H1 (cell line): ENCODE measurements at regions not wholly inside any gene's neighbourhood (a gene's known extent, or its start where the extent isn't known, plus 50 kb on each side); places are given as distances from the start of the nearest gene placed in this dataset.

Experiments
- CTCF ChIA-PET: fragments of 300-600 bp; sonication (Branson Sonifier 250); formaldehyde crosslinking; loops from one replicate; lab custom pipeline; 2021; ENCODE audit not compliant: partially characterized antibody; lab: Charles Lee
- POLR2A ChIA-PET: fragments of 300-600 bp; sonication (Branson Sonifier 250); formaldehyde crosslinking; loops from one replicate; lab custom pipeline; 2021; ENCODE audit warnings: inconsistent platforms; ENCODE audit not compliant: partially characterized antibody; lab: Charles Lee
- DNase-seq, 2 experiments: peaks; one replicate each; pipeline versions ENCODE4 v3.0.0 to v3.0.0-alpha.2; 2010 to 2022; ENCODE audit warnings: low spot score in 2 of 2, low read depth in 1 of 2, mixed read lengths in 1 of 2
- FAIRE-seq: peaks from 2 replicates; lab custom pipeline; 2011; peaks lifted over from hg19 to GRCh38; lab: Jason Lieb, UNC
- H2AFZ ChIP-seq: 2 replicates; pipeline ENCODE4 v1.8.1; 2012; ENCODE audit warnings: low read length, inconsistent platforms
- H2AK5ac ChIP-seq: 2 replicates; pipeline ENCODE4 v1.6.1; 2013; ENCODE audit warnings: low read depth, low read length
- H2BK120ac ChIP-seq: replicated peaks from 2 replicates; pipeline ENCODE3; 2013; ENCODE audit warnings: low read depth, low read length, inconsistent platforms
- H2BK12ac ChIP-seq: 2 replicates; pipeline ENCODE4 v1.6.1; 2013; ENCODE audit warnings: low read depth, low read length
- H2BK15ac ChIP-seq: 2 replicates; pipeline ENCODE4 v1.6.1; 2013; ENCODE audit warnings: low read length
- H2BK20ac ChIP-seq: 2 replicates; pipeline ENCODE4 v1.6.1; 2013; ENCODE audit warnings: low read length
- H2BK5ac ChIP-seq: 2 replicates; pipeline ENCODE4 v1.6.1; 2013; ENCODE audit warnings: low read depth, low read length
- H3K14ac ChIP-seq: 2 replicates; pipeline ENCODE4 v1.6.1; 2013; ENCODE audit warnings: inconsistent platforms; ENCODE audit not compliant: insufficient read length
- H3K18ac ChIP-seq: 2 replicates; pipeline ENCODE4 v1.6.1; 2013; ENCODE audit warnings: low read length; ENCODE audit errors: extremely low read depth
- H3K23ac ChIP-seq: 2 replicates; pipeline ENCODE4 v1.6.1; 2013; ENCODE audit warnings: inconsistent platforms; ENCODE audit not compliant: insufficient read length
- H3K23me2 ChIP-seq: 2 replicates; pipeline ENCODE4 v1.6.1; 2013; ENCODE audit warnings: low read depth, low read length
- H3K27ac ChIP-seq: 2 replicates; pipeline ENCODE4 v1.6.1; 2011; ENCODE audit warnings: low read depth, low read length, inconsistent platforms
- H3K27me3 ChIP-seq, 4 experiments: replicated peaks in 1 of 4; 1 replicate in 1 of 4; 2 replicates in 3 of 4; pipeline versions ENCODE4 v1.6.1 to v1.8.1; 2011 to 2013; ENCODE audit warnings: low read length in 3 of 4, mild to moderate bottlenecking in 3 of 4, inconsistent platforms in 2 of 4, mixed read lengths in 2 of 4, moderate library complexity in 1 of 4; ENCODE audit not compliant: control insufficient read depth in 3 of 4, insufficient read depth in 3 of 4; ENCODE audit errors: extremely low read depth in 1 of 4
- H3K36me3 ChIP-seq, 4 experiments: 2 replicates each; pipeline versions ENCODE4 v1.6.1 to v1.8.1; 2011 to 2013; ENCODE audit warnings: mild to moderate bottlenecking in 4 of 4, low read length in 3 of 4, moderate library complexity in 2 of 4, control low read depth in 1 of 4, inconsistent platforms in 1 of 4; ENCODE audit not compliant: insufficient read depth in 4 of 4, control insufficient read depth in 2 of 4
- H3K4ac ChIP-seq: replicated peaks from 2 replicates; pipeline ENCODE3; 2013; ENCODE audit warnings: low read length, low read depth, mixed read lengths, inconsistent platforms; ENCODE audit not compliant: insufficient read length
- H3K4me1 ChIP-seq, 4 experiments: replicated peaks in 1 of 4; 1 replicate in 1 of 4; 2 replicates in 3 of 4; pipeline versions ENCODE4 v1.6.1 to v1.8.1; 2011 to 2013; ENCODE audit warnings: low read length in 3 of 4, inconsistent platforms in 2 of 4, mixed read lengths in 1 of 4; ENCODE audit not compliant: insufficient read depth in 4 of 4, control insufficient read depth in 3 of 4
- H3K4me2 ChIP-seq, 2 experiments: 2 replicates each; pipeline versions ENCODE4 v1.6.1 to v1.8.1; 2011 to 2013; ENCODE audit warnings: low read depth in 2 of 2, low read length in 2 of 2, control low read depth in 1 of 2, inconsistent platforms in 1 of 2, mild to moderate bottlenecking in 1 of 2; ENCODE audit not compliant: insufficient read depth in 1 of 2
- H3K4me3 ChIP-seq, 4 experiments: fragments of 200-600, 300-600 bp in 1 of 4; sonication (generic), shearing (Covaris generic), sonication (Bioruptor Twin) in 1 of 4; 2 replicates each; pipeline versions ENCODE4 v1.5.1 to v1.8.1; 2011 to 2016; ENCODE audit warnings: low read length in 4 of 4, low read depth in 3 of 4, control low read depth in 2 of 4, inconsistent platforms in 2 of 4, mild to moderate bottlenecking in 2 of 4, mixed read lengths in 1 of 4, moderate library complexity in 1 of 4; ENCODE audit not compliant: insufficient read depth in 2 of 4; ENCODE audit errors: extremely low read depth in 1 of 4
- H3K56ac ChIP-seq: replicated peaks from 2 replicates; pipeline ENCODE3; 2013; ENCODE audit warnings: low read depth, mild to moderate bottlenecking, mixed read lengths, low read length, inconsistent platforms; ENCODE audit not compliant: insufficient read length
- H3K79me1 ChIP-seq: 2 replicates; pipeline ENCODE4 v1.6.1; 2013; ENCODE audit warnings: low read depth, low read length, control low read depth
- H3K79me2 ChIP-seq, 2 experiments: 2 replicates each; pipeline versions ENCODE4 v1.6.1 to v1.8.1; 2012 to 2013; ENCODE audit warnings: low read length in 2 of 2, mild to moderate bottlenecking in 2 of 2, inconsistent platforms in 1 of 2; ENCODE audit not compliant: insufficient read depth in 2 of 2, control insufficient read depth in 1 of 2
- H3K9ac ChIP-seq, 4 experiments: replicated peaks in 1 of 4; 1 replicate in 1 of 4; 2 replicates in 3 of 4; pipeline versions ENCODE4 v1.6.1 to v1.8.1; 2011 to 2013; ENCODE audit warnings: low read depth in 3 of 4, low read length in 3 of 4, control low read depth in 2 of 4, mild to moderate bottlenecking in 2 of 4, moderate library complexity in 2 of 4, inconsistent platforms in 1 of 4; ENCODE audit errors: extremely low read depth in 1 of 4
- H3K9me3 ChIP-seq, 2 experiments: 2 replicates each; pipeline versions ENCODE4 v1.6.1 to v1.8.1; 2012 to 2013; ENCODE audit warnings: mild to moderate bottlenecking in 2 of 2, moderate library complexity in 2 of 2, control low read depth in 1 of 2, inconsistent platforms in 1 of 2, low read depth in 1 of 2, low read length in 1 of 2, mixed read lengths in 1 of 2; ENCODE audit not compliant: insufficient read depth in 2 of 2
- H4K20me1 ChIP-seq, 2 experiments: replicated peaks in 1 of 2; 2 replicates each; pipeline versions ENCODE3 to v1.8.1; 2011 to 2013; ENCODE audit warnings: inconsistent platforms in 2 of 2, low read length in 2 of 2, mild to moderate bottlenecking in 1 of 2; ENCODE audit not compliant: insufficient read depth in 2 of 2, control insufficient read depth in 1 of 2
- H4K5ac ChIP-seq: 2 replicates; pipeline ENCODE4 v1.6.1; 2013; ENCODE audit warnings: low read length, low read depth, mixed read lengths, inconsistent platforms; ENCODE audit not compliant: insufficient read length
- H4K8ac ChIP-seq: 2 replicates; pipeline ENCODE4 v1.8.0; 2013; ENCODE audit warnings: mild to moderate bottlenecking, moderate library complexity, low read length, inconsistent platforms; ENCODE audit not compliant: insufficient read depth; ENCODE audit errors: extremely low read depth
- H4K91ac ChIP-seq: replicated peaks from 2 replicates; pipeline ENCODE3; 2013; ENCODE audit warnings: low read length, mixed read lengths, inconsistent platforms; ENCODE audit not compliant: insufficient read length
- POLR2AphosphoS5 ChIP-seq: IDR thresholded peaks from 2 replicates; pipeline ENCODE4 v1.6.1; 2011; ENCODE audit warnings: low read depth, low read length
- WGBS, 2 experiments: shearing (Covaris generic) in 1 of 2; methylation state at CpG; one replicate each; pipeline versions ENCODE4 v1.1.6 to v1.1.7; 2013 to 2015; ENCODE audit warnings: low lambda C conversion rate in 2 of 2, mixed read lengths in 2 of 2, inconsistent platforms in 1 of 2, low coverage in 1 of 2, missing lambda C conversion rate in 1 of 2; ENCODE audit not compliant: insufficient replicate concordance in 2 of 2, insufficient coverage in 1 of 2, insufficient read length in 1 of 2; ENCODE audit errors: extremely low coverage in 1 of 2, missing lambda C conversion rate in 1 of 2; 5-methylcytosine and 5-hydroxymethylcytosine counted together

- no peak overlapping the region for H2BK15ac ChIP-seq
- no peak overlapping the region for H4K8ac ChIP-seq
- H3K79me1 ChIP-seq, result no peaks in the 10 kb centered on the region; the same call in 1 of the 2 replicates
- H2BK120ac ChIP-seq, result no peak overlapping the region
- no peaks in the 10 kb centered on the region for H3K79me2 ChIP-seq
- H2BK5ac ChIP-seq, result no peak overlapping the region
- no peak for DNase-seq
- H2BK12ac ChIP-seq, result no peak overlapping the region
- CTCF ChIA-PET, result interaction anchor here (0.6 to 2.1 kb wide), 2 partner anchors 10 to 599 kb away, joined by 3 to 10 read pairs; no protein-coding TSS in a partner anchor
- no peak overlapping the region for H3K4me3 ChIP-seq
- no peaks in the 10 kb centered on the region for H3K23me2 ChIP-seq
- H4K91ac ChIP-seq, result no peak overlapping the region
- no peak overlapping the region for H3K18ac ChIP-seq
- peaks cover 0 to 9% (median 5%) of the 10 kb centered on the region in 4 experiments; a peak in 5 of 7 replicates for H3K4me1 ChIP-seq
- H3K4ac ChIP-seq, result no peak overlapping the region
- no peak overlapping the region for H3K4me2 ChIP-seq
- H3K23ac ChIP-seq, result no peak overlapping the region
- no peaks in the 10 kb centered on the region for H3K27me3 ChIP-seq
- FAIRE-seq, result no peak
- no peak overlapping the region for H2AK5ac ChIP-seq
- no peak overlapping the region for H3K9ac ChIP-seq
- 94% methylated on average over 3 of the region's 3 CpGs; no CpG with 5 or more reads in 1 of the 2 experiments for WGBS, 2 experiments
- H2BK20ac ChIP-seq, result no peak overlapping the region
- POLR2A ChIA-PET, result no interaction called here
- H2AFZ ChIP-seq, result no peak overlapping the region
- no peak overlapping the region for H3K56ac ChIP-seq
- H3K36me3 ChIP-seq, result no peaks in the 10 kb centered on the region
- no peak overlapping the region for H4K5ac ChIP-seq
- H4K20me1 ChIP-seq, result no peaks in the 10 kb centered on the region
- H3K27ac ChIP-seq, result no peak overlapping the region
- no peak overlapping the region for H3K14ac ChIP-seq
- H3K9me3 ChIP-seq, result no peaks in the 10 kb centered on the region
- no peak for TF ChIP-seq POLR2AphosphoS5
Observed at GRCh38 chr7:131665021-131665420, 108.6 kb upstream of the PODXL start.
